Heart left ventricle (tissue), 13 donors: ENCODE measurements at regions not wholly inside any gene's neighbourhood (a gene's known extent, or its start where the extent isn't known, plus 50 kb on each side); places are given as distances from the start of the nearest gene placed in this dataset.

Source experiments
- POLR2A ChIP-seq, 2 donors: fragments of 450-650 bp; IDR thresholded peaks; one replicate each; pipeline ENCODE4 v1.6.1; 2017; ENCODE audit warnings: antibody characterized with exemption in 2 of 2, mild to moderate bottlenecking in 2 of 2, moderate library complexity in 2 of 2
- TF ChIP-seq, protein P1 (sequence below), 12 donors: fragments of 200-600 bp; sonication (generic) in 4 of 12; IDR thresholded peaks; one replicate each; pipeline versions ENCODE4 v1.5.0 to v1.8.0; 2018 to 2022; ENCODE audit warnings: antibody characterized with exemption in 12 of 12, mild to moderate bottlenecking in 5 of 12
- donor health status: ischemic (EF 13 %, LVEDD 7.1; RV severe dilation, severe dysfunction).
- donor health status: DM: no; HTN: yes; CAD: no.
- donor health status: DM: no; HTN: no; CAD: no.
- donor health status: ischemic (EF 25% LVEDD 6.9; RV normal size, moderate dysfunction).
- donor health status: ischemic (EF 25% LVEDD 5.7; RV mildly dilated, moderate dysfunction).
- donor health status: ischemic (EF 35%, LVEDD 5.7; RV mildly dilated, moderate dysfunction).
- donor health status: nonischemic (EF 11% LVEDD 7.7; RV severe dilation, severe dysfunction).
- donor health status: DM: yes; HTN: yes; CAD: no.
- donor health status: PGD.
- donor health status: ischemic (EF 29% LVEDD 5.4; RV normal size, mild dysfunction).
- donor health status: nonischemic (EF 23%, LVEDD 6.1; RV moderate dilation, normal function).

DNA sequence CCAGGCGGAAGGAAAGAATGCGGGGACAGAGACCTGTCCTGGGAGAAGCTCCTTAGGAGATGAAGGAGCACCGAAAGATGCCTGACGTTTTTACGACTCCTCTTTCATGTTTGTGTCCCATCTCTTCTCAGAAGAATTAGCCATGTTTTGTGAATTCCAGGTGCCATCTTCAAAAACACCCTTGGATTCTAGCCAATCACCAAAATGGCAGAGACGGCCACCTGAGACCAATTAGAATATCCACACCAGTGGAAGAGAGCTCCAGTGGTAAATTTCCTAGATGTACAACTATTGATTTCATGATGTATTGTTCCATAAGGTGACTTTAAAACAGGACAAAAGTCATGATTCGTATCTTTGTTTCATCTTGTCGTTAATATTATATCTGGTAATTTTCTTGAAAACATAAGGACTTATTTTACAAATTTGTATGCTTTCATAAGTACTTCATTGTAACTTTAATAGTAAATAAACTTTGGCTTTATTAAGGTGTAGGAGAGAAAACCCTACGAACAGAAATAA is 62.3 kb upstream of the NUDT4 start:
- TF ChIP-seq, protein P1, sequence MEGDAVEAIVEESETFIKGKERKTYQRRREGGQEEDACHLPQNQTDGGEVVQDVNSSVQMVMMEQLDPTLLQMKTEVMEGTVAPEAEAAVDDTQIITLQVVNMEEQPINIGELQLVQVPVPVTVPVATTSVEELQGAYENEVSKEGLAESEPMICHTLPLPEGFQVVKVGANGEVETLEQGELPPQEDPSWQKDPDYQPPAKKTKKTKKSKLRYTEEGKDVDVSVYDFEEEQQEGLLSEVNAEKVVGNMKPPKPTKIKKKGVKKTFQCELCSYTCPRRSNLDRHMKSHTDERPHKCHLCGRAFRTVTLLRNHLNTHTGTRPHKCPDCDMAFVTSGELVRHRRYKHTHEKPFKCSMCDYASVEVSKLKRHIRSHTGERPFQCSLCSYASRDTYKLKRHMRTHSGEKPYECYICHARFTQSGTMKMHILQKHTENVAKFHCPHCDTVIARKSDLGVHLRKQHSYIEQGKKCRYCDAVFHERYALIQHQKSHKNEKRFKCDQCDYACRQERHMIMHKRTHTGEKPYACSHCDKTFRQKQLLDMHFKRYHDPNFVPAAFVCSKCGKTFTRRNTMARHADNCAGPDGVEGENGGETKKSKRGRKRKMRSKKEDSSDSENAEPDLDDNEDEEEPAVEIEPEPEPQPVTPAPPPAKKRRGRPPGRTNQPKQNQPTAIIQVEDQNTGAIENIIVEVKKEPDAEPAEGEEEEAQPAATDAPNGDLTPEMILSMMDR (IDR thresholded peaks at IDR 0.05) = no peak
- no peak for TF ChIP-seq POLR2A (IDR thresholded peaks at IDR 0.05)
